Karpas-422 (cell line): ENCODE measurements at regions not wholly inside any gene's neighbourhood (a gene's known extent, or its start where the extent isn't known, plus 50 kb on each side); places are given as distances from the start of the nearest gene placed in this dataset.

ENCODE experiments used
- DNase-seq: peaks from one replicate; pipeline ENCODE4 v3.0.0-alpha.2; 2015
- H2AFZ ChIP-seq: fragments of 200-600 bp; sonication (generic); 2 replicates; pipeline ENCODE4 v1.6.1; 2014; ENCODE audit warnings: antibody characterized with exemption, low read length, mixed read lengths
- H3K27ac ChIP-seq: fragments of 200-600 bp; sonication (generic); 2 replicates; pipeline ENCODE4 v1.5.1; 2014; ENCODE audit warnings: mild to moderate bottlenecking, low read length, moderate library complexity
- H3K27me3 ChIP-seq: fragments of 200-600 bp; sonication (generic); 2 replicates; pipeline ENCODE4 v1.6.1; 2014; ENCODE audit warnings: low read length, mixed read lengths
- H3K36me3 ChIP-seq: fragments of 200-600 bp; sonication (generic); 2 replicates; pipeline ENCODE4 v1.6.1; 2014; ENCODE audit warnings: low read length, mixed read lengths; ENCODE audit not compliant: insufficient read depth
- H3K4me1 ChIP-seq: fragments of 200-600 bp; sonication (generic); 2 replicates; pipeline ENCODE4 v1.6.1; 2014; ENCODE audit warnings: mild to moderate bottlenecking, low read length, mixed read lengths
- H3K4me2 ChIP-seq: fragments of 200-600 bp; sonication (generic); 2 replicates; pipeline ENCODE4 v1.6.1; 2014; ENCODE audit warnings: low read length, low read depth, mild to moderate bottlenecking; ENCODE audit not compliant: poor library complexity, severe bottlenecking
- H3K4me3 ChIP-seq: fragments of 200-600 bp; sonication (generic); 2 replicates; pipeline ENCODE4 v1.5.1; 2014; ENCODE audit warnings: mild to moderate bottlenecking, antibody characterized with exemption, low read length, mixed read lengths
- H3K79me2 ChIP-seq: fragments of 200-600 bp; sonication (generic); 2 replicates; pipeline ENCODE4 v1.6.1; 2014; ENCODE audit warnings: mild to moderate bottlenecking, low read length, mixed read lengths
- H3K9ac ChIP-seq: fragments of 200-600 bp; sonication (generic); 2 replicates; pipeline ENCODE4 v1.6.0; 2014; ENCODE audit warnings: low read length
- H3K9me2 ChIP-seq: fragments of 200-600 bp; sonication (generic), shearing (Covaris generic); replicated peaks from 2 replicates; pipeline ENCODE4 v1.6.0; 2014; ENCODE audit warnings: mild to moderate bottlenecking, low read length, moderate library complexity; ENCODE audit not compliant: insufficient read depth
- H3K9me3 ChIP-seq: fragments of 300-700, 200-600 bp; sonication (generic); 2 replicates; pipeline ENCODE4 v1.6.1; 2014; ENCODE audit warnings: low read length, mixed read lengths
- H4K20me1 ChIP-seq: fragments of 200-600 bp; sonication (generic); 2 replicates; pipeline ENCODE4 v1.6.1; 2014; ENCODE audit warnings: mild to moderate bottlenecking, antibody characterized with exemption, low read length, low read depth; ENCODE audit not compliant: insufficient read depth

- no peaks in the 10 kb centered on the region for H3K9me2 ChIP-seq
- no peak overlapping the region for H3K27ac ChIP-seq
- DNase-seq: no peak
- no peak overlapping the region for H3K9ac ChIP-seq
- no peaks in the 10 kb centered on the region; the same call in 1 of the 2 replicates for H4K20me1 ChIP-seq
- H3K79me2 ChIP-seq: no peaks in the 10 kb centered on the region
- no peak overlapping the region for H3K4me3 ChIP-seq
- H2AFZ ChIP-seq: no peak overlapping the region
- no peaks in the 10 kb centered on the region for H3K27me3 ChIP-seq
- H3K9me3 ChIP-seq: no peaks in the 10 kb centered on the region
- H3K36me3 ChIP-seq: no peaks in the 10 kb centered on the region
- no peak overlapping the region for H3K4me2 ChIP-seq
- H3K4me1 ChIP-seq: no peaks in the 10 kb centered on the region
Measured at GRCh38 chr13:40479196-40479845, 187.1 kb downstream of the FOXO1 start.

- no peaks in the 10 kb centered on the region for H3K4me1 ChIP-seq
- no peak for DNase-seq
- no peak overlapping the region for H3K4me3 ChIP-seq
Measured at GRCh38 chr13:40480012-40480914, 186.2 kb downstream of the FOXO1 start.

GRCh38 chr13:40480915-40481516, 185.4 kb downstream of the FOXO1 start:
- no peaks in the 10 kb centered on the region for H3K79me2 ChIP-seq
- H3K9me2 ChIP-seq: no peaks in the 10 kb centered on the region
- H3K9me3 ChIP-seq: no peaks in the 10 kb centered on the region
- H2AFZ ChIP-seq: no peak overlapping the region
- no peak for DNase-seq
- H3K27me3 ChIP-seq: no peaks in the 10 kb centered on the region
- H3K36me3 ChIP-seq: no peaks in the 10 kb centered on the region
- H3K27ac ChIP-seq: no peak overlapping the region
- no peaks in the 10 kb centered on the region; the same call in 1 of the 2 replicates for H4K20me1 ChIP-seq
- H3K4me3 ChIP-seq: no peak overlapping the region
- no peak overlapping the region for H3K4me2 ChIP-seq
- no peak overlapping the region for H3K9ac ChIP-seq
- peaks cover 4% of the 10 kb centered on the region; the same call in 1 of the 2 replicates for H3K4me1 ChIP-seq

More at GRCh38 chr13:40480012-40480914, 186.2 kb downstream of the FOXO1 start:
- no peak overlapping the region for H2AFZ ChIP-seq
- no peaks in the 10 kb centered on the region; the same call in 1 of the 2 replicates for H4K20me1 ChIP-seq
- no peaks in the 10 kb centered on the region for H3K9me3 ChIP-seq
- no peaks in the 10 kb centered on the region for H3K9me2 ChIP-seq
- H3K79me2 ChIP-seq: no peaks in the 10 kb centered on the region
- H3K27me3 ChIP-seq: no peaks in the 10 kb centered on the region
- no peak overlapping the region for H3K9ac ChIP-seq
- H3K27ac ChIP-seq: no peak overlapping the region
- no peaks in the 10 kb centered on the region for H3K36me3 ChIP-seq
- no peak overlapping the region for H3K4me2 ChIP-seq

GRCh38 chr13:40483601-40484000, 182.8 kb downstream of the FOXO1 start:
- no peak overlapping the region for H3K27ac ChIP-seq
- H3K4me2 ChIP-seq: no peak overlapping the region
- no peaks in the 10 kb centered on the region for H3K79me2 ChIP-seq
- no peaks in the 10 kb centered on the region; the same call in 1 of the 2 replicates for H4K20me1 ChIP-seq
- H3K9ac ChIP-seq: no peak overlapping the region
- H2AFZ ChIP-seq: no peak overlapping the region
- no peak overlapping the region for H3K4me3 ChIP-seq
- H3K36me3 ChIP-seq: no peaks in the 10 kb centered on the region
- H3K4me1 ChIP-seq: peaks cover 5% of the 10 kb centered on the region; the same call in 1 of the 2 replicates
- DNase-seq: no peak
- H3K9me3 ChIP-seq: no peaks in the 10 kb centered on the region
- no peaks in the 10 kb centered on the region for H3K9me2 ChIP-seq
- no peaks in the 10 kb centered on the region for H3K27me3 ChIP-seq

GRCh38 chr13:40484101-40484800, 182.2 kb downstream of the FOXO1 start:
- Histone ChIP-seq H3K9me2 (no peaks in the 10 kb centered on the region), H3K27me3 (no peaks in the 10 kb centered on the region), H3K9me3 (no peaks in the 10 kb centered on the region), H3K4me3 (no peak overlapping the region), H3K27ac (no peak overlapping the region), H2AFZ (no peak overlapping the region), H4K20me1 (no peaks in the 10 kb centered on the region; the same call in 1 of the 2 replicates), H3K4me2 (no peak overlapping the region), H3K9ac (no peak overlapping the region), H3K4me1 (peaks cover 5% of the 10 kb centered on the region; the same call in 1 of the 2 replicates), H3K79me2 (no peaks in the 10 kb centered on the region), H3K36me3 (no peaks in the 10 kb centered on the region)
- no peak for DNase-seq

- H3K9me2 ChIP-seq: no peaks in the 10 kb centered on the region
- no peaks in the 10 kb centered on the region for H3K9me3 ChIP-seq
- H3K36me3 ChIP-seq: no peaks in the 10 kb centered on the region
- H3K4me3 ChIP-seq: no peak overlapping the region
- H2AFZ ChIP-seq: no peak overlapping the region
- no peak overlapping the region for H3K9ac ChIP-seq
- DNase-seq: no peak
- H3K27me3 ChIP-seq: no peaks in the 10 kb centered on the region
- H3K79me2 ChIP-seq: no peaks in the 10 kb centered on the region
- H3K4me1 ChIP-seq: peaks cover 5% of the 10 kb centered on the region; the same call in 1 of the 2 replicates
- no peak overlapping the region for H3K4me2 ChIP-seq
- H3K27ac ChIP-seq: no peak overlapping the region
- no peaks in the 10 kb centered on the region; the same call in 1 of the 2 replicates for H4K20me1 ChIP-seq
Measured at GRCh38 chr13:40484974-40485373, 181.5 kb downstream of the FOXO1 start.

- H4K20me1 ChIP-seq: no peaks in the 10 kb centered on the region; the same call in 1 of the 2 replicates
- H3K4me1 ChIP-seq: peaks cover 5% of the 10 kb centered on the region; the same call in 1 of the 2 replicates
- no peak for DNase-seq
- no peaks in the 10 kb centered on the region for H3K9me3 ChIP-seq
- H3K9me2 ChIP-seq: no peaks in the 10 kb centered on the region
- no peaks in the 10 kb centered on the region for H3K36me3 ChIP-seq
- no peak overlapping the region for H3K4me2 ChIP-seq
- H2AFZ ChIP-seq: no peak overlapping the region
- H3K4me3 ChIP-seq: no peak overlapping the region
- no peaks in the 10 kb centered on the region for H3K79me2 ChIP-seq
- no peaks in the 10 kb centered on the region for H3K27me3 ChIP-seq
- no peak overlapping the region for H3K27ac ChIP-seq
- H3K9ac ChIP-seq: no peak overlapping the region
Measured at GRCh38 chr13:40485611-40486517, 180.6 kb downstream of the FOXO1 start.
